NCI-H1105 treated with DMSO at 0.1 percent for 48 hours (cell line): ENCODE measurements at regions not wholly inside any gene's neighbourhood (a gene's known extent, or its start where the extent isn't known, plus 50 kb on each side); places are given as distances from the start of the nearest gene placed in this dataset.

Experiments
- DNase-seq: peaks from one replicate; lab custom pipeline; 2025; lab: John Stamatoyannopoulos, UW

DNA sequence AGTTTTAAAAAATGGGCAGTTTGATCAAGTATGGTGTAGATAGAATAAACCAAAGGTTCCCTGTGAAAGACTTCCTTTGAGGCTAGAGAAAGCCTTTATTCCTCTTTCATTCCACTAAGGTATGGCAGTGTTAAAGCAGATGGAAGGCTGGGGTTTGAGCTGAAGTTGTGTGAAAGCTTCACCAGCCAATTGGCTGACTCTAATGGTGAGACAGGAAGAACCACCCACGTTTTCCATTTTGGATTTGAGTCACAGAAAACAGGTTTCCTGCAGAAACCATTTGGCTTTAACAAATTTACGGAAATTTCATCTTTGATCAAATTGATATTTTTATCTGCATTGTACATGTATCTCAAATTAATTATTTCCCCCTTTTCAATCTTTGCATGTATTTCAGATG is 455.0 kb downstream of the PCNX1 start:
- DNase-seq, result no peak

DNA sequence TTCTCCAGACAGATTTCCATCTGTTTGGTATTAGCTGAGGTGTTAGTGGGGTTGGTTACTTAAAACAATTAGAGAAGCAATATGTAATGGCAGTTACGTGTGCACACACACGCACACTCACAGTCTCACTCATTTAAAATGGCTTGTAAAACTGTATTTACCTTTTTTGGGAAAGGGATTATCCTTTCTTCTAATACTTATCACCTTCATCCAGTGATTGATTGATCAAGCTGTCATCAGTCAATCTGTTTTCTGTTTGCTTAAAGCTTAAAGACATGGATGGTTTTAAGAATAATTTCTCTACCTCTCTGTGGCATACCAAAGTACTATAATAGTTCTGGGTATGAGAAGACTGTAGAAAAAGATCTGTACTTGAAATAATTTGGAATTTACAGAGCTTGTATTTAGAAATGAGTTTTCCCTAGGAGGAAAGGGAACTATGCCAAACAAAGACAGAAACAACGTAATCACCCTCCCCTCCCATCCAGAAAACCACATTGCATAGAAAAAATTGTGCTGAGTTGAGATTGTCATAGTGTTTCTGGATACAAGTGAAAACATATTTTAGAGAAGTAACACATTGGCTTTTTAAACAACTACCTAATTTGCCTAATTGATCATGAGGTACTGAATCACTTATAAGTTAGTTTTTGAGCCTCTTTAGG is 455.8 kb downstream of the PCNX1 start:
- no peak for DNase-seq

DNA sequence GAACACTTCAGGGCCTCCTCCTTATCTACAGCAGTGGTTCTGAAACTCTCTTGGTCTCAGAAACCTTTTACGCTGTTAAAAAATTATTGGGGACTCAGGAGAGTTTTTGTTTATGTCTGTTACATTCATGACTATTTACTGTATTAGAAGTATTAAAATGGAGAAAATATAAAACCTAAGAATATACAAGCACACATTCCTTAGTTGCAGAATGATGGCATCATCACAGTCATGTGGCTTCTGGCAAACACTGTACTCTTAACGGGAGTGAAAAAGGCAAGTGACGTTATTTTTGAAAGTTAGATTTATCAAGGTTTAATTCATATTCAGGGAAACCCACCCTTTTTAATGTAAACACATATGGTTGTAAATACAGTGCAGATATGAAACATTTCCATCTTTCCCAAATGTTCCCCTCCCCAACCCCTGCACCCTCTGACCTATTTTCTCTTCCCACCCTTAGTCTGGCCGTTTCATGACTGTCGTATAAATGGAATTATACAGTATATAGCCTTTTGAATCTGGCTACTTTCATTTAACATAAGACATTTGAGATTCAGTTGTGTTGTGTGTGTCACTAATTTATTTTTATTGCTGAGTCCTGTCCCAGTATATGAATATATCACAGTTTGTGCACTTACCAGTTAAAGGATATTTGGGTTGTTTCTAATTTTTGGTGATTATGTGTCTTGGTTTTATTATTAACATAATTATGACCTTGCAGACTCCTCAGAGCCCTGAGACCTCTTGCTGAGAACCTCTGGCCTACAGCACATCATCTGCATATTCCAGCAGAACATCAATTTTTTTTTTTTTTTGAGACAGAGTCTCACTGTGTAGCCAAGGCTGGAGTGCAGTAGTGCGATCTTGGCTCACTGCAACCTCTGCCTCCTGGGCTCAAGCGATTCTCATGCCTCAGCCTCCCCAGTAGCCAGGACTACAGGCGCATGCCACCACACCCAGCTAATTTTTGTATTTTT is 457.0 kb downstream of the PCNX1 start:
- DNase-seq, result no peak

DNA sequence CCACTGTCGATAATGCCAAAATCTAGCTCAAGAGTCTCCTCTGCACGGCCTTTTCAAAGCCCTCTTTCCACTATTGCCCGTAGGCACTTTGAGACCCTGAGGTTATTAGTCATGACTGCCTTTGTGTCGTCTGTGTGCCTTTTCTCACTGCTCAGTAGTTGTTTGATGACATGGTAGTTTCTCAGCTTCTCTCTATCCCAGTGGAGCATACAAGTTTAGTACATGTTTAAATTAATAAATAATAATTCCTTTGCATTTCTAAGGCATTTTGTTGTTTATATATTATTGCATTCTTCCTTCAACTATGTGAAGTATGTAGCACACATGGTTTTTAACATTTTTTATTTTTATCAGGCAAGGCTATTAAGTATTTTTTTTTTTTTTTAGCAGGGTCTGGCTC is 458.1 kb downstream of the PCNX1 start:
- DNase-seq, result no peak

DNA sequence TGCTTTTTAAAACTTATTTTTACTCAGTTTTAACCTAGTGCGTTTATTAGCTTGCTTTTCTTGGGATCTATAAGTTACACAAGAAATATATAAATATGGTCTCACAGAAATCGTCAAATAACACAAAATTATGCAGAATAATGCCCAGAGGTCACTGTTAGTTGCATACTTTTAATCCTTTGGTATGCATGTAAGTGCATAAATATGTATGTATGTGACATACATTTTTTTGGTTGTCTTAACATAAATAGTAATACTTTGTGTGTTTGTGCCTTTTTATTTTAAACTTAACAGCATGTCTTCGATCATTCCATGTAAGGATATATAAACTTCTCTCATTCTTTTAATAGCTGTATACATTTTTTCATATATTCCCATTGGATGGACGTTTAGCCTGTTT is 459.6 kb downstream of the PCNX1 start:
- DNase-seq, result no peak

DNA sequence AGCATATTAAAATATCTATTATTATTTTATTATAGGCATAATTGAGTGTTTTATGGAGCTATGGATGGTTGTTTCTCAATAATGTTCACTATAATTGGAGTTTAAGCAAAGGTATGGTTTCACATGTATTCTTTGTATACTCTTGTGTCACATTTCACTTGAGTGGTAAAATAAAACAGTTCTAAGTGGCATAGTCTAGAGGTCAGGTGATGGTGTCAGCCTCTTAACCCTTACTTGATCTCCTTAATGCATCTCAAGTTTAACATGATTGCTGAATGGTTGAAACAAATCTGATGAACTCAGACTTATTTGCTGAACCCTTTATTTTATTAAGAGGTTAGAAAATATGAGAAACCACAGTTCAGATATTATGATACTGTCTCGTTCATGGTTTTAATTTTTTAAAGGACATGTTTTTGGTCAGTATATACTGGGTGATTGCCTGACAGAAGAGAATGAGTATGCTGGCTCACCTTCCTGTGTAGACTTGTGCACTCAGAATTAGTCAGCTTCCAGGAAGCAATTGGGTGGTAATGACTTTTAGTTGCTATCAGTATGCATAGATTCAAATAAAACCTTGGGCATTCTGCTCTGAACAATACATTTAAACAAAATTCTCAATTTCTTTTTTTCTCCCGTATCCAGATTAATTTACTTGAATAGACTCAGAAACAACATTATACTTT is 464.6 kb downstream of the PCNX1 start:
- DNase-seq, result no peak

DNA sequence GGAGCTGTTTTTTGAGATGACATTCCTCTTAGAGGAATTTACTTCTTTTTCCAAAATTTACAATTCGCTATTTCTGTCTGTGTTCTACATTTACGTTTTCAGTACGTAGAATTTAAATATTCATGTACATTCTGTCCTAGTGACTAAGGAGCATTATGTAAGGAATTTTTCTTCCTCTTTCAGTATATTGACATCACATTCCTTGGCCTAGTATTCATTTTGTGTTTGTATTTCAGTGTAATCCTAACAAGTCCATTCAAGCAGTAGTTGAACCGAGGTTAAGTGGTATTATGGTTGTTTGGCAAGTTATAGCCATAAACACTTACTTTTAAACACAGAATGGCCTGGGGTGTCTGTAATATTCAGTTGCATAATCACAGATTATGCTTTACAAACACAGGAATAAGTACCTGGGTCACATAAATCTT is 465.2 kb downstream of the PCNX1 start:
- DNase-seq, result no peak

DNA sequence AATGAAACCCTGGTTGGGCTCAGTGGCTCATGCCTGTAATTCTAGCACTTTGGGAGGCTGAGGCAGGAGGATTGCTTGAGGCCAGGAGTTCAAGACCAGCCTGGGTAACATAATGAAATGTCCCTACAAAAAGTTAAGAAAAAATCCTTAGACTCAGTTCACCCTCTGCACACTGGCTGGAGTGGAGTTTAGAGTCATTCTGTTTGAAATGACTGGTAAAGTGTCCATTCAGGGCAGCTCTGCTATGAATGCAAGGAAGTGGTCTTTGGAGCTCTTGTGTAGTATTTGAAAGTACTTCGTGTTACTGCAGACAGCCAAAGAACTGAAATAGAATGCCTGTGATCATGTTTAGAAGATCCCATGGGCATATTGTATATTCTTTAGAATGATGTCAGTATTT is 466.5 kb downstream of the PCNX1 start:
- DNase-seq, result no peak

DNA sequence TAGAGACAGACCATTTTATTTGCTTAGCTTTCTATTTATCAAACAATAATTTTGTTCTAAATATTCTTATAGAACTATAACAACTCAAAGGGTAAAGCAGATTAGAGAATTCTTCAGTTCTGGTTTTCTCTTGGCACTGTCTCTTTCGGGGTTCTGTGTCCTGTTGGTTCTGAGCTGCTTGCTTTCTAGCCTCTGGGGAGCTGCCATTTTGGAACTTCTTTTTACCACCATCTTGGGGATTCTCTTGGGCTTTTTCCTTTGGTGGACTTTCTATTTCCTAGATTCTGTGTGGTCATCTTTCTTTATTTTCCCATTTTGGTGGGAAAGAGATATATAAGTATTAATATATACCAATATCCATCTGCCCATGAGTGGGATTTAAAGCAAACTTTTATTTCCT is 467.7 kb downstream of the PCNX1 start:
- DNase-seq, result no peak

DNA sequence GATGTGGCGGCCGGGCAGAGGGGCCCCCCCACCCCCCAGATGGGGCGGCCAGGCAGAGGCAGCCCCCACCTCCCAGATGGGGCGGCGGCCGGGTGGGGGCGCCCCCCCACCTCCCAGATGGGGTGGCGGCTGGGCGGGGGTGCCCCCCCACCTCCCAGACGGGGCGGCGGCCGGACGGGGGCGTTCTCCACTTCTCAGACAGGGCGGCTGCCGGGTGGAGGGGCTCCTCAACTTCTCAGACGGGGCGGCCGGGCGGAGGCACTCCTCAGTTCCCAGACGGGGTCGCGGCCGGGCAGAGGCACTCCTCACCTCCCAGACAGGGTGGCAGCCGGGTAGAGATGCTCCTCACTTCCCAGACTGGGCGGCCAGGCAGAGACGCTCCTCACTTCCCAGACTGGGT is 469.8 kb downstream of the PCNX1 start:
- no peak for DNase-seq

DNA sequence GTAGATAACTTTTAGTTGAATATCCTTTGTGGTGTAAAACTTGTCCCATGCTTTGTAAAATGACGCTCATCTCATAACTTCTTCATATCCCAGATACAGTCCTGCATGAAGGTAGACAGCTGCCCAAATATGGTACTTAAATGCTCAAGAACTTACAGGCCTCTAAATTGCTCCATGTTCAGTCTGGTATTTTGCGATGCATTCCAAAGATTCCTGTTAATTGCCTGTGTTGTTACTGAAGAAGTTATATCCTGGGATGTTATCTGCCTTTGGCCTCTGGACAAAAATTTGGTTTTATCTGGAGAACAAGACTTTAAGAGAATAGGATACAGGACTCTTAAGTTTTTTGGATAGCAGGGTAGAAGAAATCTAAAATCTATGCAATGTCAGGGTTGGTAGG is 473.0 kb downstream of the PCNX1 start:
- no peak for DNase-seq

DNA sequence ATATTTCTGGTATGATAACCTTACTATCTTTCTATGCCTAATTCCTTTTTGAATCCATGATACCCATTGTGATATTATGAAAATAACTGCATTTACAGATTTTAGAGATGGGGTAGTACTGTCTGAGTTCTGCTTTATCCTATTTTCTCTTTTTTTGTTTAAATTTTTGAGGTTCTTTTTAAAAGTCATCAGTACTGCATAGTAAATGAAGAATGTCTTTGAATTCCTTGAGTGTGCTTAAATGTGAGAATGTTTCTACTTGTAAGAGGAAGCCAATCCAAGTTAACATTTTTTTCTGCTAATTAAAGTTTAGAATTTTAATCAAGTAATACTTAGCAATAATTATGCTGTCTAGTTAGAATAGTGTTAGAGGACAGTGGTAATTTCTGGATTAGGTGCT is 474.6 kb downstream of the PCNX1 start:
- no peak for DNase-seq

DNA sequence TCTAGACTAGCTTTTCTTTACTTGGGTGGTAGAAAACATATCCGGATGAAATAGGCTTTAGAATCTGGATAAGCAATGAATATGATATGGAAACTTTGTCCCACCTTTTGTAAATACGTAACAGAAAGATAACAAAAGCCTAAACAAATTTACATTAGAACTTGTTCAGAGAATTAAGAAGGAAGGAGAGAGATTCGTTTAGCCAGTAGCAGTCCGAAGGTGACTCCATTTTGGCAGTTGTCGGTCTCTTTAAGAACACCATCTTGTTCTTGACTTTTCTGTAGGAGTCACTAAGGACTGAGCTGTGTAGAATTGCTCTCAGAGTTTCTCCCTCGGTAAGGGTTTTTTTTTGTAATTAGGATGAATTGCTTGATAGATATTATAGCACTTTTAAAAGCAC is 475.1 kb downstream of the PCNX1 start:
- no peak for DNase-seq

DNA sequence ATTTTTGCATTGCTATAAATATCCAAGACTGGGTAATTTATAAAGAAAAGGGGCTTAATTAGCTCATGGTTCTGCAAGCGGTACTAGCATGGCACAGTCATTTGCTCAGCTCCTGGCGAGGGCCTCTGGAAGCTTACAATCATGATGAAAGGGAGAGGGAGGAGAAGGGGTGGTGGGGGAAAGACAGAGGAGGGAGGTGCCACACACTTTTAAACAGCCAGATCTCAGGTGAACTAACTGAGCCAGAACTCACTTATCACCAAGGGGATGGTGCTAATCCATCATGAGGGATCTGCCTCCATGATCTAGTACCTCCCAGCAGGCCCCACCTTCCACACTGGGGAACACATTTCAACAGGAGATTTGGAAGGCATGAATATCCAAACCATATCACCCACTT is 476.3 kb downstream of the PCNX1 start:
- no peak for DNase-seq

DNA sequence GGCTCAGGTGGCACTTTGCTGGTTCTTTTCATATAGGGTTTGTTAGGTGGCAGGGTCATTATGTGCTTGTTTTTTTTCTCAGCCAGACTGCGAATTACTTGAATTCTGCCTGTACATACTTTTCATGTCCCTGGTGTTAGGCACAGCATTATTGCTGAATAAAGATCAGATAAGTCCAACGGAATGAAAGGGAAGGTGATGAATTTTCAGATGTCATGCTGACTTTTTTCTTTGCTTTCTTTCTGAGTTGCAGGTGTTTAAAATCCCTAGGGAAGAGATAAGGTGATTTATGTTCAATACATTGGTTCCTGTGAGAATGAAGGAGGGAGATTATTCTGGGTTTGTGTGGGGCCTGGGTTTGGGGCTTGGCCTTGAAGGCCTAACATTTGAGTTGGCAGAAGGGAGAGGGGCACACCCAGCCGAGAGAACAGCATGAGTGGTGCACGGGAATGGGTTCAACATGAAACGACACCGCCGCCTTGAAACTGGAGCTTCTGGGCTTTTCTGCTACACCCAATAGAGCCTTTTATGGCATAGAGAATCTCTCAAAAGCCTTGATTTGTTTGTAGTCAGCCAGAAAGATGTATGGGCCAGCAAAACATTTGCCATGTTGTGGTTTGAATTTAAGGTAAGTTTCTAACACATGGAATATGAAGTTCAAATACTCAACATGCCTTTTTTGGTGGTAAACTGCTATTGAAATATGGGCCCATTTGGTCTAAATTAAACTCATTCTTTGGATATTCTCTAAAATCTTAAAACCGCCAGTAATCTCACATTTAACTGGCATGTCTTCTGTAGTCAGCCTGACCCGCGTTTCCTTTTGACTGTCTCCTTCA is 477.0 kb downstream of the PCNX1 start:
- DNase-seq, result no peak

DNA sequence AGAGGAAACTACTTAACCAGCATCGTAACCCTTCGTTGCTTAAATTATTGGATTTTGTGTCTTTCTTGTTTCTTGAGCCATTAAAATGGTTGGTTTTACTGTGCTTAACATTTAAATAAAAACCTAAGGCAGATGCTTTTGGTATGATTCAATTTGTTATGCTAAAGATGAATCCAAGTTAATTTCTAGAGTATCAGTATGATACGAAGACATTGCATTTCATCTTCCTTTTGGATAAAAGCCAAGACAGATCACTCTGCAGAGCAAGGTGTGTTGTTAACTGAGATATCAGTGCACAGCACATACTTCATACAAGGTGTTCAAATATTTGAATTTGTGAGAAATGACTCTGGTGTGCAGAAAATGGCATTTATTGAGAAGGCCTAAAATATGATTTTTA is 480.5 kb downstream of the PCNX1 start:
- no peak for DNase-seq

DNA sequence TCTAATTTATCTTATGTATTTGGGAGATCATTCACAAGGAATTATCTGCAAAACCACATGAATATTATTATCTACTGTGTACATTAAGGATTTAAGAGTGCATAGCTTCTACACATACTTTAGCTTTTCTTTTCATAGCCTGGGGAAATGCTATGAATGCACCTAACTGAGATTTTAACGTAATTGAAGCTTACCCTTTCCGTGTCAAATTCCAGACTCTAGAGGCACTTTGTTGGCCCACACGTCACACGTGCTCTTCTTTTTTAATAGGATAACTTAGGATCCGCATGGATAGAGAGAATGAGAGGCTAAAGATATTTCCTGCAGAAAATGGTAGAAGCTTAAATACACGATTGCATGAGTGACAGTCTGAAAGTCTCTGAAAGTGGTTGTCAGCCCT is 481.1 kb downstream of the PCNX1 start:
- no peak for DNase-seq

DNA sequence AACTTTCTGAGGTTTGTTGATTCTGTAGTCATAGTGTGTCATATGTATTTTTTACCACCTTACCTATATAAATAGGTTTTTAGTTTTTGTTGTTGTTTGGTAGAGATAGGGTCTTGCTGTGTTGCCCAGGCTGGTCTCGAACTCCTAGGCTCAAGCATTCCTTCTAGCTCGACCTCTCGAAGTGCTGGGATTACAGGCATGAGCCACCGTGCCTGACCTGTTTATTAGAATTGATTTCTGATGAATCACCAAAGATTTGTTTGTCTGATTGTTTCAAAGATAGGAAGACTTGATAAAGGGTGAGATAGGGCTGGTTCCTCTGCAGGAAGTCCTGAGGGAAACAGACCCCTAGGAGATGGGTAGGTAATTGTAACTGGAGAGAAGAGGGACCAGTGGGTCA is 481.6 kb downstream of the PCNX1 start:
- DNase-seq, result no peak

DNA sequence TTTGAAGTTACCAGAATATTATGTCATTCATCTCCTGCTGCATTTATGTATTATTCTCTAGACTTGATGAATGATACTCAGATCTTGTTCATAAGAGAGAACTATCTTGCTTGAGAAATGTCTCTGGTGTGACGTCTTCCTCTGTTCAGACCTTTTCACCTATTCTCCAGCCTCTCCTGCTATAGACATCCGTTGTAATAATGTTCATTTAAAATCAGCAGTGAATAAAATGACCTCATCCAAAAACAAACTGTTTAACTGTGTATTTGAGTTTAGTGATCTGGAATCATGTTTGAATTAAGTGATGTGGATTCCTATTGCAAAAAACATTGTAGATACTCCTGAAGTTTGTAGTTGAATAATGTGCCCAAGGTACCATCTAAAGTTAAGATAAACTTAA is 487.1 kb downstream of the PCNX1 start:
- DNase-seq, result no peak

DNA sequence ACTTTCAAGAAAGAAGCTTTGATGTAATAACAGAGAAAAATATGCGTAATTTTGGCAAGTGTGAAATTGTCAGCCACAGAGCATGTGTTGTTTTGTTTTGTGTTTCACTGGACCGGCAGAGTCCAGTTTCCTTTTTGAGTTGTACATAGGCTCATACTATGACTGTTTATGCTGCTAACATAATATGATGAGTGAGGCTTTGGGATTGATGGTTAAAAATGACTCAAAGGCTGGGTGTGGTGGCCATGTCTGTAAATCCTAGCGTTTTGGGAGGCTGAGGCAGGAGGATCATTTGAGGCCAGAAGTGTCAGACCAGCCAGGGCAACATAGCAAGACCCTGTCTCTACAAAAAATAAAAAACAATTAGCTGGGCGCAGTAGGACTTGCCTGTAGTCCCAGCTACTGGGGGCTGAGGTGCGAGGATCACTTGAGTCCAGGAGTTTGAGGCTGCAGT is 487.9 kb downstream of the PCNX1 start:
- DNase-seq, result no peak

DNA sequence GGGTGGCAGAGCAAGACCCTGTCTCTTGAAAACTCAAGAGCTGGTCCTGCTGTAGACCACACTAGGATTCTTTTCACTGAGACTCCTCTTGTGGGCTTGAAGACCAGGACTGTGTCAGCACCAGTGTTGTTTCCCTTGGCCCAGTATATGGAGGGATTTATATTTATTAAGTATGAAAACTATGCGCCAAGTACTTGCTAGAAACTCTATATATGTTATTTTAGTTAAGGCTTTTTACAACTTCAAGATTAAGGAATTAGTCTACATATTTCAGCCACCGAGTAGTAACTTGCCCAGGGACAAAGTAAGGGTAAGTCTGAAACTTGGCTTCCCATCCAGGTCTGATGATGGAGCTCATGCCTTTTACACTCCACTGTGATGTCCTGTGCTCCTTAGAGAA is 488.4 kb downstream of the PCNX1 start:
- DNase-seq, result no peak
